ENCODE measurements at regions not wholly inside any gene's neighbourhood (a gene's known extent, or its start where the extent isn't known, plus 50 kb on each side); places are given as distances from the start of the nearest gene placed in this dataset.
"Not testable (repeated sequence)": the region's sequence is repeated elsewhere in the genome, so short reads cannot be mapped to it uniquely, and the experiment has no call there.

DNA sequence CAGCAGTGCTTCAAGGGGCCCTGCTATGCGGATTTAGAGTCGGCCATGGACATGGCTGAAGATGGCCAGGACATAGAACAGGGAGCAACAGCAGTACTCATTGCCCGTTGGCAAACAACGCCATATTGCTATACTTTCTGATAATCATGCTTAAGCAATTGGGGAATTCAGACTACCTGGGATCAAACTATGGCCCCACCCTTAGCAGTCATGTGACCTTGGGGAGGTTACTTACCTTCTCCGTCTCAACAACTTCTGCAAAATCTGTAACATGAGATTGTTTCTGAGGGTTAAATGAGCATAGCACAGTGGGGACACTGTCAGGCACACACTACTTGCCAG is 62.1 kb upstream of the MSMB start:
- H3K27me3 ChIP-seq (ENCODE audit: control insufficient read depth, insufficient read depth, low read length), result peaks cover 36% of the 10 kb centered on the region
- not testable (repeated sequence) for H3K9me3 ChIP-seq (ENCODE audit: control insufficient read depth, insufficient read depth, low read length); H3K27ac ChIP-seq (ENCODE audit: low read depth, low read length); H3K4me1 ChIP-seq (ENCODE audit: control insufficient read depth, insufficient read depth, low read length); H3K9ac ChIP-seq (ENCODE audit: low read depth, low read length); H3K4me3 ChIP-seq (ENCODE audit: low read depth, low read length); H3K36me3 ChIP-seq (ENCODE audit: control insufficient read depth, insufficient read depth, low read length)

- not testable (repeated sequence) for H3K9me3 ChIP-seq (ENCODE audit: control insufficient read depth, insufficient read depth, low read length); H3K4me1 ChIP-seq (ENCODE audit: control insufficient read depth, insufficient read depth, low read length); H3K27ac ChIP-seq (ENCODE audit: low read depth, low read length); H3K9ac ChIP-seq (ENCODE audit: low read depth, low read length); H3K4me3 ChIP-seq (ENCODE audit: low read depth, low read length); H3K27me3 ChIP-seq (ENCODE audit: control insufficient read depth, insufficient read depth, low read length); H3K36me3 ChIP-seq (ENCODE audit: control insufficient read depth, insufficient read depth, low read length)
Observed at GRCh38 chr10:46154271-46154670, 108.2 kb upstream of the MSMB start.

DNA sequence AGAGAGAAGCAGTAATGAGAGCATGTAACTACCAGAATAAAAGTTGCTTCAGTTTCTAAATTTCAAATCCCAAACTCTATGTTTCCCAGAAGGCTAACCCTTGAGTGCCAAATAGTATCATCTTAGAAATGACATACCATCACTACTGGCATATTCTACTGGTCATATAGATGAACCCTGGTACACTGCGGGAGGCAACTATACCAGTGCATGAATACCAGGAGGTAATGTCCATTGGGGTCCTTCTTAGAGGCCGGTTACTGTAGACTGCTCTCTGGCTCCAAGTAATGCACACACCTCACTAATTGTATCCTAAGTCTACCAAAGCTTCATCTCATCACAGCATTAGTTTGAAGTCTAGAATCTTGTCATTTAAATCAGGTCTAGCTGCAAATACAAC is 108.6 kb upstream of the MSMB start:
- not testable (repeated sequence) for H3K4me1 ChIP-seq (ENCODE audit: control insufficient read depth, insufficient read depth, low read length); H3K9me3 ChIP-seq (ENCODE audit: control insufficient read depth, insufficient read depth, low read length); H3K4me3 ChIP-seq (ENCODE audit: low read depth, low read length); H3K9ac ChIP-seq (ENCODE audit: low read depth, low read length); H3K27me3 ChIP-seq (ENCODE audit: control insufficient read depth, insufficient read depth, low read length); H3K36me3 ChIP-seq (ENCODE audit: control insufficient read depth, insufficient read depth, low read length); H3K27ac ChIP-seq (ENCODE audit: low read depth, low read length)

DNA sequence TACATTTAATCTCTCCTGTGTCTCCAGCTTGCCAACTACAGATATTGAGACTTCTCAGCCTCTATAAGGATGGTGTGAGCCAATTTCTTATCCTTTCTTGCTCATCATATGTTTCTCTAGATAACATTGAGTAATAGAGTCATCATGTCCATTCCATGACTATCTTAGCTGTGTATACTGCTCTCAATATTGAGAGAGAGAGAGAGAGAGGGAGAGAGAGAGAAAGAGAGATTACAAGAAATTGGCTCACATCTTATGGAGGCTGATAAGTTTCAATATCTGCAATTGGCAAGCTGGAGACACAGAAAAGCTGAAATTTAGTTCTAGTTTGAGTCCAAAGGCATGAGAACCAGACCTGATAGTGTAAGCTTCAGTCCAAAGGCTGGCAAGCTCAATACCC is 110.8 kb upstream of the MSMB start:
- not testable (repeated sequence) for H3K4me3 ChIP-seq (ENCODE audit: low read depth, low read length); H3K9ac ChIP-seq (ENCODE audit: low read depth, low read length); H3K4me1 ChIP-seq (ENCODE audit: control insufficient read depth, insufficient read depth, low read length); H3K36me3 ChIP-seq (ENCODE audit: control insufficient read depth, insufficient read depth, low read length); H3K27me3 ChIP-seq (ENCODE audit: control insufficient read depth, insufficient read depth, low read length); H3K27ac ChIP-seq (ENCODE audit: low read depth, low read length); H3K9me3 ChIP-seq (ENCODE audit: control insufficient read depth, insufficient read depth, low read length)

- Histone ChIP-seq H3K9me3 (ENCODE audit: control insufficient read depth, insufficient read depth, low read length) (no peaks in the 10 kb centered on the region), H3K27me3 (ENCODE audit: control insufficient read depth, insufficient read depth, low read length) (no peaks in the 10 kb centered on the region), H3K4me3 (ENCODE audit: low read depth, low read length) (no peak overlapping the region), H3K36me3 (ENCODE audit: control insufficient read depth, insufficient read depth, low read length) (no peaks in the 10 kb centered on the region), H3K27ac (ENCODE audit: low read depth, low read length) (no peak overlapping the region), H3K9ac (ENCODE audit: low read depth, low read length) (no peak overlapping the region), H3K4me1 (ENCODE audit: control insufficient read depth, insufficient read depth, low read length) (no peaks in the 10 kb centered on the region)
Observed at GRCh38 chr10:46169736-46170135, 117.1 kb upstream of the ANTXRL start.

DNA sequence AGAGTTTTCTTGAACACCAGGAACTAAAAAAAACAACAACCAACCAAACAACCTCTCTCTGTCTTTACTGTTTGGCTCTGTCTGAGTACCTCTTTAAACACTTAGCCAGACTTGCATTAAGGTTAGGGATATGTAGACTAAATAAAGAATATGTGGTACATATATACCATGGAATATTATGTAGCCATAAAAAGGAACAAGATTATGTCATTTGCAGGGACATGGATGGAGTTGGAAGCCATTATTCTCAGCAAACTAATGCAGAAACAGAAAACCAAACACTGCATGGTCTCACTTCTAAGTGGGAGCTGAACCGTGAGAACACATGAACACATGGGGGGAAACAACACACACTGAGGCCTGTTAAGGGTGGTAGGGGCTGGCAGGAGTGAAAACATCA is 116.0 kb upstream of the ANTXRL start:
- Histone ChIP-seq H3K4me3 (ENCODE audit: low read depth, low read length) (no peak overlapping the region), H3K9ac (ENCODE audit: low read depth, low read length) (no peak overlapping the region), H3K36me3 (ENCODE audit: control insufficient read depth, insufficient read depth, low read length) (no peaks in the 10 kb centered on the region), H3K27ac (ENCODE audit: low read depth, low read length) (no peak overlapping the region), H3K9me3 (ENCODE audit: control insufficient read depth, insufficient read depth, low read length) (no peaks in the 10 kb centered on the region), H3K27me3 (ENCODE audit: control insufficient read depth, insufficient read depth, low read length) (no peaks in the 10 kb centered on the region), H3K4me1 (ENCODE audit: control insufficient read depth, insufficient read depth, low read length) (peaks cover 10% of the 10 kb centered on the region)

DNA sequence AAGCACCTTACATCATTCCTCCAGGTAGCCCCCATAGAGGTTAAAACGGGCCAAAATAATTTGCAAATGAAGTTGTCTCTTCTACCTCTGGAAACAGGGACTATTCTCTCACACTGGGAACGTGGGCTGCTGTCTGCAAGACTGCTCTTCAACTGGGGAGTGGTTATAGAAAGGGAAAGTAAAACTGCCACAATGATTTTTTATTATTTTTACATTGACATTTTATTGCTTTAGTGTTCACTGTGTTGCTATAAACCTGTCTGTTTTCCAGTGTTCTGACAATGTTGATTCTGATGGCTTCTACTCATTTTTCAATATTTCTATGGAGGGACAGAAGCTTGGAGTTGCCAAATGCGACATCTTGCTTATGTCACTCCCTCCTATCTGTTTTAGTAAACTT is 115.1 kb upstream of the ANTXRL start:
- Histone ChIP-seq H3K4me1 (ENCODE audit: control insufficient read depth, insufficient read depth, low read length) (peaks cover 17% of the 10 kb centered on the region), H3K9me3 (ENCODE audit: control insufficient read depth, insufficient read depth, low read length) (no peaks in the 10 kb centered on the region), H3K27ac (ENCODE audit: low read depth, low read length) (no peak overlapping the region), H3K36me3 (ENCODE audit: control insufficient read depth, insufficient read depth, low read length) (no peaks in the 10 kb centered on the region), H3K27me3 (ENCODE audit: control insufficient read depth, insufficient read depth, low read length) (no peaks in the 10 kb centered on the region), H3K4me3 (ENCODE audit: low read depth, low read length) (no peak overlapping the region), H3K9ac (ENCODE audit: low read depth, low read length) (no peak overlapping the region)

DNA sequence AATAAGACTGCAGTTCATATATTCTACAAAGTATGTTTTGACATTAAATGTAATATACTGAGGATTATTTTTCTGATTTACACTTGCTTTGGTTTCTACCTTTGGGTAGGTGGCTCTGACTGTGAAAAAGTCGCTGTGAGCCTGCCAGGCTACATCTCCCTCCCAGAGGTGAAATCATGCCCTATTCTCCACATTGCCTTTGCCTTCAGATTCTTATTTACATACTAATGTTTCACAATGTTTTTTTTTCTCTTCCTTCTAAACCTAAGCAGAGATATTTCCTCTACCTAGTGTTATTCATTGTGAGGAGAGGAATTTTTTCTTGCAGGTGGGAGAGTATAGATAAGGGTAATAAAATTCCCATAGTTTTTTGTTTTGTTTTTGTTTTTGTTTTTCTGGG is 111.5 kb upstream of the ANTXRL start:
- peaks cover 17% of the 10 kb centered on the region for H3K4me1 ChIP-seq (ENCODE audit: control insufficient read depth, insufficient read depth, low read length)
- H3K27ac ChIP-seq (ENCODE audit: low read depth, low read length), result no peak overlapping the region
- no peaks in the 10 kb centered on the region for H3K9me3 ChIP-seq (ENCODE audit: control insufficient read depth, insufficient read depth, low read length)
- no peaks in the 10 kb centered on the region for H3K27me3 ChIP-seq (ENCODE audit: control insufficient read depth, insufficient read depth, low read length)
- H3K9ac ChIP-seq (ENCODE audit: low read depth, low read length), result no peak overlapping the region
- H3K4me3 ChIP-seq (ENCODE audit: low read depth, low read length), result no peak overlapping the region
- no peaks in the 10 kb centered on the region for H3K36me3 ChIP-seq (ENCODE audit: control insufficient read depth, insufficient read depth, low read length)

DNA sequence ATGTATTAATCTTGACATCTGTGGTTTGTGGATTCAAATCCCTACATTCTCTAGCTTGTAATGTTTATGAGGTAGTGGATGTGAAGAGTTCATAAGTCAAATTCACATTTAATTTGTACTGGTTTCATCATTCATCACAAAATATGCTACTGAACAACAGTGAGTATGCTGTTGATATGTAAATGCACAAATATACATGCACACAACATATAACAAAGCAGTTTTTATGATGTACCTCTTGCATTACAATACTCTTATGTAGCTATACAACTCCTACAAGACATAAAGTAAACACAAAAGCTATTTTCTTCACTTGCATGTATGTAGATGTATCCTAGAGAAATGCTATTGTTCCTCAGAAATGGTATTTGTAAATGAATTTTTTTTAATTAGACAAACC is 111.0 kb upstream of the ANTXRL start:
- peaks cover 17% of the 10 kb centered on the region for H3K4me1 ChIP-seq (ENCODE audit: control insufficient read depth, insufficient read depth, low read length)
- no peaks in the 10 kb centered on the region for H3K36me3 ChIP-seq (ENCODE audit: control insufficient read depth, insufficient read depth, low read length)
- no peaks in the 10 kb centered on the region for H3K9me3 ChIP-seq (ENCODE audit: control insufficient read depth, insufficient read depth, low read length)
- no peak overlapping the region for H3K9ac ChIP-seq (ENCODE audit: low read depth, low read length)
- no peak overlapping the region for H3K4me3 ChIP-seq (ENCODE audit: low read depth, low read length)
- H3K27ac ChIP-seq (ENCODE audit: low read depth, low read length), result no peak overlapping the region
- H3K27me3 ChIP-seq (ENCODE audit: control insufficient read depth, insufficient read depth, low read length), result no peaks in the 10 kb centered on the region

- H3K9me3 ChIP-seq (ENCODE audit: control insufficient read depth, insufficient read depth, low read length); H3K4me3 ChIP-seq (ENCODE audit: low read depth, low read length); H3K36me3 ChIP-seq (ENCODE audit: control insufficient read depth, insufficient read depth, low read length); H3K27me3 ChIP-seq (ENCODE audit: control insufficient read depth, insufficient read depth, low read length); H3K9ac ChIP-seq (ENCODE audit: low read depth, low read length); H3K27ac ChIP-seq (ENCODE audit: low read depth, low read length); H3K4me1 ChIP-seq (ENCODE audit: control insufficient read depth, insufficient read depth, low read length): not testable (repeated sequence)
Observed at GRCh38 chr10:46187431-46187830, 99.4 kb upstream of the ANTXRL start.

- no peaks in the 10 kb centered on the region for H3K9me3 ChIP-seq (ENCODE audit: control insufficient read depth, insufficient read depth, low read length)
- H3K27ac ChIP-seq (ENCODE audit: low read depth, low read length), result no peak overlapping the region
- H3K27me3 ChIP-seq (ENCODE audit: control insufficient read depth, insufficient read depth, low read length), result no peaks in the 10 kb centered on the region
- H3K9ac ChIP-seq (ENCODE audit: low read depth, low read length), result no peak overlapping the region
- no peak overlapping the region for H3K4me3 ChIP-seq (ENCODE audit: low read depth, low read length)
- no peaks in the 10 kb centered on the region for H3K36me3 ChIP-seq (ENCODE audit: control insufficient read depth, insufficient read depth, low read length)
- no peaks in the 10 kb centered on the region for H3K4me1 ChIP-seq (ENCODE audit: control insufficient read depth, insufficient read depth, low read length)
Observed at GRCh38 chr10:46197050-46197449, 89.7 kb upstream of the ANTXRL start.

GRCh38 chr10:46198516-46198915 is 88.3 kb upstream of the ANTXRL start:
- H3K9ac ChIP-seq (ENCODE audit: low read depth, low read length), result no peak overlapping the region
- no peaks in the 10 kb centered on the region for H3K9me3 ChIP-seq (ENCODE audit: control insufficient read depth, insufficient read depth, low read length)
- H3K4me1 ChIP-seq (ENCODE audit: control insufficient read depth, insufficient read depth, low read length), result no peaks in the 10 kb centered on the region
- H3K4me3 ChIP-seq (ENCODE audit: low read depth, low read length), result no peak overlapping the region
- H3K27ac ChIP-seq (ENCODE audit: low read depth, low read length), result no peak overlapping the region
- no peaks in the 10 kb centered on the region for H3K36me3 ChIP-seq (ENCODE audit: control insufficient read depth, insufficient read depth, low read length)
- H3K27me3 ChIP-seq (ENCODE audit: control insufficient read depth, insufficient read depth, low read length), result no peaks in the 10 kb centered on the region
